Bronchial epithelial cell (primary cell): ENCODE measurements at regions not wholly inside any gene's neighbourhood (a gene's known extent, or its start where the extent isn't known, plus 50 kb on each side); places are given as distances from the start of the nearest gene placed in this dataset.
"Not testable (repeated sequence)": the region's sequence is repeated elsewhere in the genome, so short reads cannot be mapped to it uniquely, and the experiment has no call there.

Experiments used
- DNase-seq: peaks from one replicate; pipeline ENCODE4 v3.0.0-alpha.2; 2010; ENCODE audit warnings: low read depth
- FAIRE-seq: peaks from 2 replicates; lab custom pipeline; 2011; peaks lifted over from hg19 to GRCh38; lab: Jason Lieb, UNC
- H3K27me3 ChIP-seq: 2 replicates; pipeline ENCODE4 v1.5.1; 2011; ENCODE audit warnings: low read length; ENCODE audit not compliant: control insufficient read depth, insufficient read depth
- H3K36me3 ChIP-seq: 2 replicates; pipeline ENCODE4 v1.5.1; 2011; ENCODE audit warnings: low read length; ENCODE audit not compliant: control insufficient read depth, insufficient read depth
- H3K4me3 ChIP-seq: 2 replicates; pipeline ENCODE4 v1.5.1; 2011; ENCODE audit warnings: mild to moderate bottlenecking, low read depth, low read length, control low read depth
- TF ChIP-seq, protein P1 (sequence below): IDR thresholded peaks from 2 replicates; pipeline ENCODE4 v1.5.1; 2011; ENCODE audit warnings: mild to moderate bottlenecking, moderate library complexity, low read length, control low read depth, inconsistent platforms; ENCODE audit not compliant: insufficient read depth, severe bottlenecking

DNA sequence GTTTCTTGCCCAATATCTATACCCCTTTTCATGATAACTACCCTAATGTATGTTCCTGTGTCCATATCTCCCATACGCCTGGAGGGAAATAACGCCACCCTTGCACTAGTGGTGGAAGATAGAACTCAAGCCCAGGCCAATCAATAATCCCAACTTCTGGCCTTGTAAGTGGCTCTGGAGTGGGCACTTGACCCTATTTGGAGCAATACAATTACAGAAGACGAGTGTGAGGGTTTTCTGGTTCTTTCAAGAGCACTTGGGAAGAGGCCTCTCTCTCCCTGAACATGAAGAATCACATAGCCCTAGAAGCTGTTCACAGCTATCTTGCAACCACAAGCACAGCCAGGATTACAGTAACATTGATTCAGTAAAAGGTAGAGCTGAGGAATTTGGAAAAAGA, 217.9 kb downstream of the RAB11FIP4 start:
- Histone ChIP-seq H3K27me3 (no peaks in the 10 kb centered on the region), H3K36me3 (no peaks in the 10 kb centered on the region), H3K4me3 (no peak overlapping the region)
- TF ChIP-seq, protein P1, sequence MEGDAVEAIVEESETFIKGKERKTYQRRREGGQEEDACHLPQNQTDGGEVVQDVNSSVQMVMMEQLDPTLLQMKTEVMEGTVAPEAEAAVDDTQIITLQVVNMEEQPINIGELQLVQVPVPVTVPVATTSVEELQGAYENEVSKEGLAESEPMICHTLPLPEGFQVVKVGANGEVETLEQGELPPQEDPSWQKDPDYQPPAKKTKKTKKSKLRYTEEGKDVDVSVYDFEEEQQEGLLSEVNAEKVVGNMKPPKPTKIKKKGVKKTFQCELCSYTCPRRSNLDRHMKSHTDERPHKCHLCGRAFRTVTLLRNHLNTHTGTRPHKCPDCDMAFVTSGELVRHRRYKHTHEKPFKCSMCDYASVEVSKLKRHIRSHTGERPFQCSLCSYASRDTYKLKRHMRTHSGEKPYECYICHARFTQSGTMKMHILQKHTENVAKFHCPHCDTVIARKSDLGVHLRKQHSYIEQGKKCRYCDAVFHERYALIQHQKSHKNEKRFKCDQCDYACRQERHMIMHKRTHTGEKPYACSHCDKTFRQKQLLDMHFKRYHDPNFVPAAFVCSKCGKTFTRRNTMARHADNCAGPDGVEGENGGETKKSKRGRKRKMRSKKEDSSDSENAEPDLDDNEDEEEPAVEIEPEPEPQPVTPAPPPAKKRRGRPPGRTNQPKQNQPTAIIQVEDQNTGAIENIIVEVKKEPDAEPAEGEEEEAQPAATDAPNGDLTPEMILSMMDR = no peak
- FAIRE-seq (no peak), DNase-seq (no peak)

DNA sequence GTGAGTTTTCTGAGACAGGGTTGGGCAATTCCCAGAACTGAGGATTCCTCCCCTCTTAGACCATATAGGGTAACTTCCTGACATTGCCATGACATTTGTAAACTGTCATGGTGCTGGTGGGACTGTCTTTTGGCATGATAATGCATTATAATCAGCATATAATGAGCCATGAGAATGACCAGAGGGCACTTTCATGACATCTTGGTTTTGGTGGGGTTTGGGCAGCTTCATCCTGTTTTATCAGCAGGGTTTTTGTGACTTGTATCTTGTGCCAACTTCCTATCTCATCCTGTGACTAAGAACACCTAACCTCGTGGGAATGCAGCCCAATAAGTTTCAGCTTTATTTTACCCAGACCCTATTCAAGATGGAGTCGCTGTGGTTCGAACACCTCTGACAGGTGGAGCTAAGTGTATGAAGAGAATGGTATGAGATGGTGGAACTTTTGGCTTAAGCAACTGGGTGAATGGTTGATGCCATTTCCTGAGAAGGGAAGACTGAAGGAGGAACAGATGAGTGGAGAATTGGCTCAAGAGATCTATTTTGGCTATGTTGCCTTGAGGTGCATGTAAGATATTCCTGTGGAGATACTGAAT, 217.3 kb downstream of the RAB11FIP4 start:
- no peak for FAIRE-seq
- no peaks in the 10 kb centered on the region for H3K27me3 ChIP-seq
- no peaks in the 10 kb centered on the region for H3K36me3 ChIP-seq
- H3K4me3 ChIP-seq = no peak overlapping the region
- no peak for DNase-seq
- TF ChIP-seq, protein P1 = no peak

DNA sequence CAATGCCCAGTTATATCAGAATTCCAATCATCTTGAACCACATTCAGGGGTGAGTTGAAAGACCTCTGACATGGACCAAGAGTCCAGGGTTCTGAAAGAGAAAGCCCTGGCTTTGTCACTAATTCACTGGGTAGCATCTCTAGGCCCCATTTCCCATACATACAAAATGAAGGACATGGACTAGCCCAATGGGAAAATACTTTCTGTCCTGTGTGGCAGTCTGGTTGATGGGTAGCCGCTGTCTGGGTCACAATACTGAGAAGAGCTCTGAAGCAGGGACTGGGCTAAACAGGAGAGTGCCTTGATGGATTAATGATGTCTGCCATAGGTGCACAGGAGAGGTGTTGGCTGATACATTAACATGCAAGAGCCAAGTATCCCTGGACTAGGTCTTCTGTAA, 214.3 kb downstream of the RAB11FIP4 start:
- no peak overlapping the region for H3K4me3 ChIP-seq
- no peak for FAIRE-seq
- no peak for DNase-seq
- TF ChIP-seq, protein P1 = no peak
- no peaks in the 10 kb centered on the region for H3K36me3 ChIP-seq
- no peaks in the 10 kb centered on the region for H3K27me3 ChIP-seq

DNA sequence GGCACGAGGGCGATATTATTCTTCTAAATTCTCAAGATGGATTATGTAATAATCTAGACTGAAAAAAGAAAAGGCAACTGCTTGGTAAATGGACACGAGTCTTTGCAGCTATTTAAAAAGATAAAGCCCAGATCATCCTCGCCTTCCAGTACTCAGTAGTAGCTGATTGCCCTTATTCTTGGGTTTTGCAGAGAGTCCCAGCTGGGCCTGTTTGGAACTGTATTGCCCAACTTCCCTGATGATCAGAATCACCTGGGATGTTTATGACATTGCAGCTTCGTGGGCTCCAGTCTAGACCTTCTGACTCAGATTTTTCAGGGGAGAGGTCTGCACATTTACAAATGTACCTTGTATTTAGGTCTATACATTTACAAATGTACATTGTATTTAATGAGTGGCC, 213.5 kb downstream of the RAB11FIP4 start:
- TF ChIP-seq, protein P1 = no peak
- H3K4me3 ChIP-seq = no peak overlapping the region
- no peaks in the 10 kb centered on the region for H3K36me3 ChIP-seq
- DNase-seq = no peak
- no peaks in the 10 kb centered on the region for H3K27me3 ChIP-seq
- no peak for FAIRE-seq

DNA sequence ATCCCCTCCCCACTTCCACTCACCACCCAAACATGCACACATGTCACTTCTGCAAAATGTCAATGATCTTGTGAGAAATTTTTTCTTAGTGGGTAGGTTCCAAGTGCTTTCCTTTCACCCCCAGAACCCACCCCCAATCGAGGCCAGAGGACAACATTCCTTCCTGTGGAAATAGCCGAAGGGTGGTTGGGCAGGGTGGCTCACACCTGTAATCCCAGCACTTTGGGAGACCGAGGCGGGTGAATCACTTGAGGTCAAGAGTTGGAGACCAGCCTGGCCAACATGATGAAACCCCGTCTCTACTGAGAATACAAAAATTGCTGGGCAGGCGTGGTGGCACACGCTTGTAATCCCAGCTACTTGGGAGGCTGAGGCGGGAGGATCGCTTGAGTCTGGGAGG, 208.7 kb downstream of the RAB11FIP4 start:
- not testable (repeated sequence) for DNase-seq, H3K36me3 ChIP-seq, H3K27me3 ChIP-seq, FAIRE-seq, H3K4me3 ChIP-seq

DNA sequence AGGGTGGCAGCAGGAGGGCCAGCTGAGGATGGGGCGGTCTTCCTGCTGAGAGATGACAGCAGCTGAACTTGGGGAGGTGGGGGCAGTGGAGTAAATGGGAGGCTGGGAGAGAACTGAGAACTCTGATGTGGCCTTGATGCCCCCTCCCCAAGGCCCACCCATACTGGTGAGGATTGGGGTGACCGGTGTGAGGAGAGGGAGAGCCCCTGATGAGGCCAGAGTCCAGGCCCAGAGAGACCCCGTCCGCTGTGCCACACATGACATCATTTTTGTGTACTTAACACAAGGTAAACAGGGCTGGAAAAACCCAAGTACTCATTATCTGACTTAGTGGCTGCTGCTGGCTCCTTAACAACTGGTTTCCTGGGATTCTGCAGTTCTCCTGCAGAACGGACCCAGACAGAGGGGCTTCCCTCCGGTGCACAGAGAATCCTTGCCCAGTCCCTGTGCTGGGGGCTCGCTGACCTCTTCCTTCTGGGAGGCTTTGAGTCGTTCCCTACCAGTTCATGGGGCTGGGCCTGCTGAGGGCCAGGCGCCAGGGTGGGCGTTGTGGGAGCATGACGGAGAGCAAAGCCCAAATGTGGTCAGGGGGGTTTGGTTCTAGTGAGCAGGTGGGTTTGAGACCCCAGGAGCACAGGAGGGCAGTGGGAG, 207.6 kb downstream of the RAB11FIP4 start:
- Histone ChIP-seq H3K36me3 (no peaks in the 10 kb centered on the region), H3K4me3 (no peak overlapping the region), H3K27me3 (no peaks in the 10 kb centered on the region)
- TF ChIP-seq, protein P1 = no peak
- no peak for FAIRE-seq
- peak; percentile 25 for DNase-seq
